DND-41 (cell line): ENCODE measurements at regions not wholly inside any gene's neighbourhood (a gene's known extent, or its start where the extent isn't known, plus 50 kb on each side); places are given as distances from the start of the nearest gene placed in this dataset.

Experiments
- ATAC-seq: fragments of 200-7000 bp; cut with Tn5 transposase; 3 replicates; pipeline ENCODE4 v1.9.1; 2021; ENCODE audit warnings: low read depth; ENCODE audit not compliant: insufficient read depth
- DNase-seq: peaks from one replicate; pipeline ENCODE4 v3.0.0-alpha.2; 2020
- H2AFZ ChIP-seq: 2 replicates; pipeline ENCODE4 v1.6.0; 2012; ENCODE audit warnings: low read depth, low read length
- H3K27ac ChIP-seq: 2 replicates; pipeline ENCODE4 v1.5.1; 2012; ENCODE audit warnings: low read length, inconsistent platforms
- H3K27me3 ChIP-seq: fragments of 200-600 bp; sonication (generic); 2 replicates; pipeline ENCODE4 v1.6.0; 2012; ENCODE audit warnings: low read length, mild to moderate bottlenecking, inconsistent platforms; ENCODE audit not compliant: insufficient read depth, poor library complexity
- H3K36me3 ChIP-seq: 2 replicates; pipeline ENCODE4 v1.5.1; 2012; ENCODE audit warnings: low read length, inconsistent platforms; ENCODE audit not compliant: insufficient read depth
- H3K4me1 ChIP-seq: 2 replicates; pipeline ENCODE4 v1.5.1; 2012; ENCODE audit warnings: mild to moderate bottlenecking, low read length; ENCODE audit not compliant: insufficient read depth
- H3K4me2 ChIP-seq: 2 replicates; pipeline ENCODE4 v1.6.0; 2012; ENCODE audit warnings: mild to moderate bottlenecking, moderate library complexity, low read length, inconsistent platforms; ENCODE audit not compliant: insufficient read depth
- H3K4me3 ChIP-seq, 2 experiments: fragments of 200-600 bp in 1 of 2; shearing (Covaris generic) in 1 of 2; 2 replicates each; pipeline ENCODE4 v1.5.1; 2012 to 2016; ENCODE audit warnings: inconsistent platforms in 2 of 2, low read length in 2 of 2, mild to moderate bottlenecking in 2 of 2, low read depth in 1 of 2, moderate library complexity in 1 of 2
- H3K79me2 ChIP-seq: 2 replicates; pipeline ENCODE4 v1.6.0; 2012; ENCODE audit warnings: low read length, inconsistent platforms; ENCODE audit not compliant: insufficient read depth
- H3K9ac ChIP-seq: 2 replicates; pipeline ENCODE4 v1.6.0; 2012; ENCODE audit warnings: low read depth, mild to moderate bottlenecking, inconsistent platforms, low read length, moderate library complexity
- H3K9me3 ChIP-seq: 2 replicates; pipeline ENCODE4 v1.5.1; 2012; ENCODE audit warnings: low read length, moderate library complexity, mild to moderate bottlenecking, inconsistent platforms; ENCODE audit not compliant: insufficient read depth, severe bottlenecking
- H4K20me1 ChIP-seq: 2 replicates; pipeline ENCODE4 v1.6.0; 2012; ENCODE audit warnings: low read length; ENCODE audit not compliant: insufficient read depth
- EZH2 ChIP-seq: IDR thresholded peaks from 3 replicates; pipeline ENCODE4 v1.6.1; 2012; ENCODE audit warnings: borderline replicate concordance, low read depth, mild to moderate bottlenecking, moderate library complexity, low read length, inconsistent platforms; ENCODE audit not compliant: severe bottlenecking
- TF ChIP-seq, protein P1 (sequence below): IDR thresholded peaks from 2 replicates; pipeline ENCODE4 v1.5.1; 2012; ENCODE audit warnings: borderline replicate concordance, low read length, moderate library complexity, mild to moderate bottlenecking; ENCODE audit not compliant: poor library complexity, severe bottlenecking; ENCODE audit errors: extremely low read depth

DNA sequence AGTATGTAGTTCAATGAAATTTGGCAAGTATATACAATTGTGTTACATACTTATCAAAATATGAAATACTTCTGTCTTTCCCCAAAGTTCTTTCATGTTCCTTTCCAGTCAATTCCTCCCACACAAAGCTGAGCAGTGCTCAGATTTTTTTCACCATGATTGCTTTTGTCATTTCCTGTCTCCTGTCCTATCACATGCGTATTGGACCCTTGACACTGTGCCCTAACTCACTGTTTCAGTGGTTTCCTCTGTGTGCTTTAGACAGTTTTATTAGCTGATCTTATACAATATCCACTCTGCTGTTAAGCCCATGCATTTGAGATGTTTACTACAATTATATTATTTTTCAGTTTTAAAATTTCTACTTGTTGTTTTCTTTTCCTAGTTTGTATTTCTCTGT lies 463.6 kb upstream of the MEF2C start:
- Histone ChIP-seq H3K9me3 (no peaks in the 10 kb centered on the region), H3K27ac (no peak overlapping the region), H3K36me3 (no peaks in the 10 kb centered on the region), H3K4me2 (no peak overlapping the region), H3K4me3 (no peak overlapping the region), H4K20me1 (no peaks in the 10 kb centered on the region), H3K4me1 (no peaks in the 10 kb centered on the region), H3K79me2 (no peaks in the 10 kb centered on the region), H3K27me3 (no peaks in the 10 kb centered on the region), H2AFZ (no peak overlapping the region), H3K9ac (no peak overlapping the region)
- ATAC-seq (no peak), DNase-seq (no peak)
- TF ChIP-seq, protein P1, sequence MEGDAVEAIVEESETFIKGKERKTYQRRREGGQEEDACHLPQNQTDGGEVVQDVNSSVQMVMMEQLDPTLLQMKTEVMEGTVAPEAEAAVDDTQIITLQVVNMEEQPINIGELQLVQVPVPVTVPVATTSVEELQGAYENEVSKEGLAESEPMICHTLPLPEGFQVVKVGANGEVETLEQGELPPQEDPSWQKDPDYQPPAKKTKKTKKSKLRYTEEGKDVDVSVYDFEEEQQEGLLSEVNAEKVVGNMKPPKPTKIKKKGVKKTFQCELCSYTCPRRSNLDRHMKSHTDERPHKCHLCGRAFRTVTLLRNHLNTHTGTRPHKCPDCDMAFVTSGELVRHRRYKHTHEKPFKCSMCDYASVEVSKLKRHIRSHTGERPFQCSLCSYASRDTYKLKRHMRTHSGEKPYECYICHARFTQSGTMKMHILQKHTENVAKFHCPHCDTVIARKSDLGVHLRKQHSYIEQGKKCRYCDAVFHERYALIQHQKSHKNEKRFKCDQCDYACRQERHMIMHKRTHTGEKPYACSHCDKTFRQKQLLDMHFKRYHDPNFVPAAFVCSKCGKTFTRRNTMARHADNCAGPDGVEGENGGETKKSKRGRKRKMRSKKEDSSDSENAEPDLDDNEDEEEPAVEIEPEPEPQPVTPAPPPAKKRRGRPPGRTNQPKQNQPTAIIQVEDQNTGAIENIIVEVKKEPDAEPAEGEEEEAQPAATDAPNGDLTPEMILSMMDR, result no peak
- no peak for TF ChIP-seq EZH2

DNA sequence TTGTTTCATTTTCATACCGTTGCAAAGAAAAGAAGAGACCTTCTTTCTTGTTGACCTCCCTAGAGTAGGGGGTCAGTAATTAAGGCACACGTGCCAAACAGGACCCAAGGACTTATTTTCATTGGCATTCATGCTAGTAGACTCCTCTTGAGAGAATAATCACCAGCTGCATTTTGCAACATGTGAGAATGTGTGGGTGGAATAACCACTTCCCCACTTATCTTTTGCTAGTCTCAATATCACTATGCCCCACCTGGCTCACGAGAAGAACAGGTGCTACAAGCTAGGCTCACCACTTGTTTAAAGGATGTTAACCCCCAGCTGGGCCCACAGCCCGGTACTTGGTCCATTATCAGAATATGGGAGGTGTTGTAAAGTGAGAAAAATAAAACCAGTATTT lies 460.7 kb upstream of the MEF2C start:
- no peak for ATAC-seq

DNA sequence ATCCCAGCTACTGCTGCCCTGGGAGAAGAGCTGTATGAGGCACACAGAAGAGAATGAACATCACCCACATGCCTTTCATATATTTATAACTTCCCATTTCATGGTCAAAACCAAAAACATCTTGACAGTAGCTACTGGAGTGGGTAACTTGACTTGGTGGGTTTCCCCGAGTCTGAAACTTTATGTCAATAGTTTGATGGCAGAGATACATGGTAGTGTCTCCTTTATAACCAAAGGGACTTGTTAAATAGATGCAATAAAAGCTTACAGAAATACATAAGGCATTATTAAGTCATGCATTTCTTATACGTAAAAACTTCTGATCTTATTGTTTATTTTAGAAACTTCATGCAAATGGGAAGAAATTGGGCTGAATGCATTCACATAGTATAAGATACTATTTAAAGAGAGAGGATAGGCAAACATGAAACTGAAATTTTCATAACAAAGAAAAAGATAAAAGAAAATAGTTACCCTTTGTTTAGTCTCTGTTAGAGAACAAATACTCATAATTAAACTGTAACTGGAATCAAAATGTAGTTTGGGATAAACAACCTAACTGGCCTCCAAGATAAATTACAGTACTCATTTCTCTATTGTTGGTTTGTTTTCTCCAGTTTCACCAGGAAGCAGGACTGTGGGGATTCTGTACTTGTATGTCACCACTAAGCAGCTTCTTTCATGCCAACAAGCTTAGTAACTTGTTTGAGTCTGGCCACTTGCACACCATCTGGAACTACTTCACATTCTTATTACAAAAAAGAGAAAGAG lies 459.3 kb upstream of the MEF2C start:
- Histone ChIP-seq H3K4me2 (no peak overlapping the region), H4K20me1 (no peaks in the 10 kb centered on the region), H3K27me3 (no peaks in the 10 kb centered on the region), H3K4me3 (no peak overlapping the region), H3K4me1 (no peaks in the 10 kb centered on the region), H3K9me3 (no peaks in the 10 kb centered on the region), H3K27ac (no peak overlapping the region), H3K79me2 (no peaks in the 10 kb centered on the region), H3K36me3 (no peaks in the 10 kb centered on the region), H2AFZ (no peak overlapping the region), H3K9ac (no peak overlapping the region)
- no peak for TF ChIP-seq EZH2
- TF ChIP-seq, protein P1, result no peak
- no peak for ATAC-seq
- DNase-seq, result no peak

More for the DNA sequence above, 460.7 kb upstream of the MEF2C start:
- DNase-seq, result no peak
- H3K4me2 ChIP-seq, result no peak overlapping the region
- TF ChIP-seq EZH2, result no peak
- TF ChIP-seq, protein P1, result no peak
- no peak overlapping the region for H3K4me3 ChIP-seq
- H4K20me1 ChIP-seq, result no peaks in the 10 kb centered on the region
- H2AFZ ChIP-seq, result no peak overlapping the region
- no peaks in the 10 kb centered on the region for H3K4me1 ChIP-seq
- H3K27ac ChIP-seq, result no peak overlapping the region
- no peak overlapping the region for H3K9ac ChIP-seq
- H3K36me3 ChIP-seq, result no peaks in the 10 kb centered on the region
- H3K79me2 ChIP-seq, result no peaks in the 10 kb centered on the region
- H3K9me3 ChIP-seq, result no peaks in the 10 kb centered on the region
- no peaks in the 10 kb centered on the region for H3K27me3 ChIP-seq
